ENCODE measurements at regions not wholly inside any gene's neighbourhood (a gene's known extent, or its start where the extent isn't known, plus 50 kb on each side); places are given as distances from the start of the nearest gene placed in this dataset.

DNA sequence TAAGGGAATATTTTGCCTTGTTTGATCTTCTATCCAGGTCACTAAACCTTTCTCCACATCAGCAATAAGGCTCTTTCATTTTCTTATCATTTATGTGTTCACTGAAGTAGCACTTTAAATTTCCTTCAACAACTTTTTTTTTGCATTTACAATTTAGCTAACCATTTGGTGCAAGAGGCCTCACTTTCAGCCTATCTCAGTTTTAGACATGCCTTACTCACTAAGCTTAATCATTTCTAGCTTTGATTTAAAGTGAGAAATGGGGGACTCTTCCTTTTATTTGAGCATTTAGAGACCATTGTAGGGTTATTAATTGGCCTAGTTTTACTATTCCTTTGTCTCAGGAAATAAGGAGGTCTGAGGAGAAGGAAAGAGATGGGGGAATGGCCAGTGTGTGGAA, 250.5 kb downstream of the AUH start:
- H3K36me3 ChIP-seq (ENCODE audit: control insufficient read depth in 2 of 4, insufficient read depth in 4 of 4, low read length in 3 of 4) = no peaks in the 10 kb centered on the region
- H4K5ac ChIP-seq (ENCODE audit: insufficient read length, low read depth, low read length) = no peak overlapping the region
- CTCF ChIA-PET (ENCODE audit: partially characterized antibody) = interaction anchor here (0.6 to 3.2 kb wide), 3 partner anchors 11 to 196 kb away, joined by 3 to 12 read pairs (median 5); no protein-coding TSS in a partner anchor
- H4K8ac ChIP-seq (ENCODE audit: extremely low read depth, insufficient read depth, low read length) = no peak overlapping the region
- H2BK5ac ChIP-seq (ENCODE audit: low read depth, low read length) = no peak overlapping the region
- DNase-seq (ENCODE audit: low read depth in 1 of 2, low spot score in 2 of 2) (no peak), FAIRE-seq (no peak)
- no peak overlapping the region for H2BK20ac ChIP-seq (ENCODE audit: low read length)
- no peak overlapping the region for H2BK120ac ChIP-seq (replicated peaks; ENCODE audit: low read depth, low read length)
- H3K4me3 ChIP-seq (ENCODE audit: extremely low read depth in 1 of 4, insufficient read depth in 2 of 4, low read depth in 3 of 4, low read length in 4 of 4) = no peak overlapping the region
- H3K18ac ChIP-seq (ENCODE audit: extremely low read depth, low read length) = no peak overlapping the region
- H2BK15ac ChIP-seq (ENCODE audit: low read length) = no peak overlapping the region
- no peak overlapping the region for H3K23ac ChIP-seq (ENCODE audit: insufficient read length)
- no peak overlapping the region for H2AK5ac ChIP-seq (ENCODE audit: low read depth, low read length)
- H4K20me1 ChIP-seq (replicated peaks in 1 of 2; ENCODE audit: control insufficient read depth in 1 of 2, insufficient read depth in 2 of 2, low read length in 2 of 2) = no peaks in the 10 kb centered on the region
- no peaks in the 10 kb centered on the region for H3K79me1 ChIP-seq (ENCODE audit: low read depth, low read length)
- H3K4me2 ChIP-seq (ENCODE audit: insufficient read depth in 1 of 2, low read depth in 2 of 2, low read length in 2 of 2) = no peak overlapping the region
- POLR2A ChIA-PET (ENCODE audit: partially characterized antibody) = no interaction called here
- no peak overlapping the region for H3K14ac ChIP-seq (ENCODE audit: insufficient read length)
- peaks cover 9 to 11% of the 10 kb centered on the region in 2 experiments; a peak in 3 of 4 replicates for H3K9me3 ChIP-seq (ENCODE audit: insufficient read depth in 2 of 2, low read depth in 1 of 2, low read length in 1 of 2)
- no peak overlapping the region for H2AFZ ChIP-seq (ENCODE audit: low read length)
- H3K79me2 ChIP-seq (ENCODE audit: control insufficient read depth in 1 of 2, insufficient read depth in 2 of 2, low read length in 2 of 2) = no peaks in the 10 kb centered on the region
- no peaks in the 10 kb centered on the region for H3K23me2 ChIP-seq (ENCODE audit: low read depth, low read length)
- no peaks in the 10 kb centered on the region for H3K27me3 ChIP-seq (replicated peaks in 1 of 4; ENCODE audit: control insufficient read depth in 3 of 4, extremely low read depth in 1 of 4, insufficient read depth in 3 of 4, low read length in 3 of 4)
- H3K4ac ChIP-seq (replicated peaks; ENCODE audit: insufficient read length, low read depth, low read length) = no peak overlapping the region
- no peaks in the 10 kb centered on the region for H3K4me1 ChIP-seq (replicated peaks in 1 of 4; ENCODE audit: control insufficient read depth in 3 of 4, insufficient read depth in 4 of 4, low read length in 3 of 4)
- no peak overlapping the region for H3K9ac ChIP-seq (replicated peaks in 1 of 4; ENCODE audit: extremely low read depth in 1 of 4, low read depth in 3 of 4, low read length in 3 of 4)
- no peak overlapping the region for H3K56ac ChIP-seq (replicated peaks; ENCODE audit: insufficient read length, low read depth, low read length)
- H4K91ac ChIP-seq (replicated peaks; ENCODE audit: insufficient read length, low read length) = no peak overlapping the region
- no peak overlapping the region for H2BK12ac ChIP-seq (ENCODE audit: low read depth, low read length)
- no peak overlapping the region for H3K27ac ChIP-seq (ENCODE audit: low read depth, low read length)
- TF ChIP-seq JUND (IDR thresholded peaks at IDR 0.05; ENCODE audit: low read length) (no peak), CHD7 (IDR thresholded peaks at IDR 0.05; ENCODE audit: insufficient replicate concordance, low read length) (no peak)
